Tibial nerve (tissue), 4 donors: ENCODE measurements at regions not wholly inside any gene's neighbourhood (a gene's known extent, or its start where the extent isn't known, plus 50 kb on each side); places are given as distances from the start of the nearest gene placed in this dataset.

ENCODE experiments used
- EP300 ChIP-seq, 2 donors: sonication (generic); formaldehyde crosslinking; IDR thresholded peaks; one replicate each; pipeline ENCODE4 v1.6.1; 2017; ENCODE audit warnings: antibody characterized with exemption in 2 of 2, mild to moderate bottlenecking in 1 of 2
- POLR2A ChIP-seq, 2 donors: fragments of 450-650 bp; IDR thresholded peaks; one replicate each; pipeline ENCODE4 v1.6.1; 2017; ENCODE audit warnings: antibody characterized with exemption in 2 of 2, mild to moderate bottlenecking in 2 of 2, moderate library complexity in 2 of 2
- TF ChIP-seq, protein P1 (sequence below), 5 experiments: fragments of 200-600 bp in 3 of 5; fragments of 450-650 bp in 2 of 5; sonication (generic) in 3 of 5; IDR thresholded peaks; one replicate each; pipeline ENCODE4 v1.5.1; 2016 to 2019; ENCODE audit warnings: antibody characterized with exemption in 5 of 5, mild to moderate bottlenecking in 3 of 5, moderate library complexity in 2 of 5

DNA sequence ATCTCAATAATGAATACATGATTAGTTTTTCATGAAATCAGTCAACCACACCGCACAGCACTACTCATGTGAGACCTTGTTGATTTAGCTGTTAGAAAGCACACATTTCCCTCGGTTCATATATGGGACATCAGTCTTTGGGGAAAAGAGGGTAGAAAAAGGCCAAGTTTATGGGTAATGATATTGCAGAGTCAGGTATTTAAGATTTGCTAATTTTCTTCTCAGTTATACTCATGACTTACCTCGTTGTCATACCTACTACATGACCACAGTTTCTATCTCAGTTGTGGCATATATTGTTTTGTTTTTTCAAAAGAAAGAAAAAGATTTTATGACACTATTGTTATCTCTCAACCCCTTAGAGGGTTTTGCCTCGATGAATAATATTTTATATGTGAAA is 165.6 kb downstream of the POU4F1 start:
- no peak for TF ChIP-seq EP300 (IDR thresholded peaks at IDR 0.05)
- TF ChIP-seq, protein P1, sequence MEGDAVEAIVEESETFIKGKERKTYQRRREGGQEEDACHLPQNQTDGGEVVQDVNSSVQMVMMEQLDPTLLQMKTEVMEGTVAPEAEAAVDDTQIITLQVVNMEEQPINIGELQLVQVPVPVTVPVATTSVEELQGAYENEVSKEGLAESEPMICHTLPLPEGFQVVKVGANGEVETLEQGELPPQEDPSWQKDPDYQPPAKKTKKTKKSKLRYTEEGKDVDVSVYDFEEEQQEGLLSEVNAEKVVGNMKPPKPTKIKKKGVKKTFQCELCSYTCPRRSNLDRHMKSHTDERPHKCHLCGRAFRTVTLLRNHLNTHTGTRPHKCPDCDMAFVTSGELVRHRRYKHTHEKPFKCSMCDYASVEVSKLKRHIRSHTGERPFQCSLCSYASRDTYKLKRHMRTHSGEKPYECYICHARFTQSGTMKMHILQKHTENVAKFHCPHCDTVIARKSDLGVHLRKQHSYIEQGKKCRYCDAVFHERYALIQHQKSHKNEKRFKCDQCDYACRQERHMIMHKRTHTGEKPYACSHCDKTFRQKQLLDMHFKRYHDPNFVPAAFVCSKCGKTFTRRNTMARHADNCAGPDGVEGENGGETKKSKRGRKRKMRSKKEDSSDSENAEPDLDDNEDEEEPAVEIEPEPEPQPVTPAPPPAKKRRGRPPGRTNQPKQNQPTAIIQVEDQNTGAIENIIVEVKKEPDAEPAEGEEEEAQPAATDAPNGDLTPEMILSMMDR (IDR thresholded peaks at IDR 0.05): no peak
- TF ChIP-seq POLR2A (IDR thresholded peaks at IDR 0.05): no peak
